ENCODE measurements at regions not wholly inside any gene's neighbourhood (a gene's known extent, or its start where the extent isn't known, plus 50 kb on each side); places are given as distances from the start of the nearest gene placed in this dataset.

DNA sequence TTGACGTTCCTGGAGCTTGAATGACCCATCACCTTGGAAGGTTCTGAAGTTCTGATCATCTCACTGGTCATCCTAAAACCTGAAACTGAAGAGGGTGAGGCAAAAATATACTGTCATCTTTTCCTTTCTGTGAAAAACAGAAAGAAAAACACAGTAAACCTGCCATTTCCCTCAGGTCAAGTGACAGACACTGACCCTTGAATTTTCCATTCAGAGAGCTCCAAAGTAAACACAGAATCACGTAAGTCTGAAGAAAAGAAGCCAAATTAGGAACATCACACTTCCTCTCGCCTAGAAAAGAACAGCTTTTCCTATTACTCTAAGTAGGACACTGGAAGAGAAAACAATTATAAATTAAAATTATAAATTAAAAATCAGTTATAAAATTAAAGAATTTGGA lies 78.7 kb upstream of the TGFBR2 start (continued):
- TF ChIP-seq, protein P1, sequence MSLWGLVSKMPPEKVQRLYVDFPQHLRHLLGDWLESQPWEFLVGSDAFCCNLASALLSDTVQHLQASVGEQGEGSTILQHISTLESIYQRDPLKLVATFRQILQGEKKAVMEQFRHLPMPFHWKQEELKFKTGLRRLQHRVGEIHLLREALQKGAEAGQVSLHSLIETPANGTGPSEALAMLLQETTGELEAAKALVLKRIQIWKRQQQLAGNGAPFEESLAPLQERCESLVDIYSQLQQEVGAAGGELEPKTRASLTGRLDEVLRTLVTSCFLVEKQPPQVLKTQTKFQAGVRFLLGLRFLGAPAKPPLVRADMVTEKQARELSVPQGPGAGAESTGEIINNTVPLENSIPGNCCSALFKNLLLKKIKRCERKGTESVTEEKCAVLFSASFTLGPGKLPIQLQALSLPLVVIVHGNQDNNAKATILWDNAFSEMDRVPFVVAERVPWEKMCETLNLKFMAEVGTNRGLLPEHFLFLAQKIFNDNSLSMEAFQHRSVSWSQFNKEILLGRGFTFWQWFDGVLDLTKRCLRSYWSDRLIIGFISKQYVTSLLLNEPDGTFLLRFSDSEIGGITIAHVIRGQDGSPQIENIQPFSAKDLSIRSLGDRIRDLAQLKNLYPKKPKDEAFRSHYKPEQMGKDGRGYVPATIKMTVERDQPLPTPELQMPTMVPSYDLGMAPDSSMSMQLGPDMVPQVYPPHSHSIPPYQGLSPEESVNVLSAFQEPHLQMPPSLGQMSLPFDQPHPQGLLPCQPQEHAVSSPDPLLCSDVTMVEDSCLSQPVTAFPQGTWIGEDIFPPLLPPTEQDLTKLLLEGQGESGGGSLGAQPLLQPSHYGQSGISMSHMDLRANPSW (CRISPR knock-in tag; conservative IDR thresholded peaks at IDR 0.05; ENCODE audit: low read depth): no peak
- TF ChIP-seq NR2C2 (CRISPR knock-in tag; IDR thresholded peaks at IDR 0.05) (no peak), ZNF423 (CRISPR knock-in tag; IDR thresholded peaks at IDR 0.05) (no peak), NFYB (CRISPR knock-in tag; conservative IDR thresholded peaks at IDR 0.05; ENCODE audit: low read depth) (no peak)
- TF ChIP-seq, protein P2, sequence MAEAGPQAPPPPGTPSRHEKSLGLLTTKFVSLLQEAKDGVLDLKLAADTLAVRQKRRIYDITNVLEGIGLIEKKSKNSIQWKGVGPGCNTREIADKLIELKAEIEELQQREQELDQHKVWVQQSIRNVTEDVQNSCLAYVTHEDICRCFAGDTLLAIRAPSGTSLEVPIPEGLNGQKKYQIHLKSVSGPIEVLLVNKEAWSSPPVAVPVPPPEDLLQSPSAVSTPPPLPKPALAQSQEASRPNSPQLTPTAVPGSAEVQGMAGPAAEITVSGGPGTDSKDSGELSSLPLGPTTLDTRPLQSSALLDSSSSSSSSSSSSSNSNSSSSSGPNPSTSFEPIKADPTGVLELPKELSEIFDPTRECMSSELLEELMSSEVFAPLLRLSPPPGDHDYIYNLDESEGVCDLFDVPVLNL (CRISPR knock-in tag; IDR thresholded peaks at IDR 0.05; ENCODE audit: borderline replicate concordance, low read depth): no peak

DNA sequence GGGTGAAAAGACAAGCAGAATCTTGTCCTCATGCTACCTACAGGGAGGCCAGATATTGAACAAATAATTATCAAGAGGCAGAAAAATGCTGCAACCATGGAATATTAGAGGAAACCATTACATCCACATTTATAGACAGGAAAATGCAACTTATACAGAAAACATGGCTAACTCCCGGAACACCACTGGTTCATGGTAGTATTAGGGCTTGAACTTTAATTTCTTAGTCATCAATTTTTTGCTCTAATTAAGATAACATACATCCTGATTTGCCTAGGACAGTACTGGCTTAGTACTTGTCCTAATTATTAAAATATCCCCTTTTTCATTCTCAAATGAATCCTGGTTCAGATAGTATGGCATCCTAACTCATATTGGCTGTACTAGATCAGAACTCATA lies 76.3 kb upstream of the TGFBR2 start:
- ATAC-seq (no peak), DNase-seq (ENCODE audit: low spot score) (no peak)
- H3K36me3 Mint-ChIP-seq: no peaks in the 10 kb centered on the region
- ChIA-PET POLR2A (no interaction called here), CTCF (no interaction called here)
- peaks cover 3% of the 10 kb centered on the region for H3K4me1 Mint-ChIP-seq
- no peaks in the 10 kb centered on the region for H3K27me3 Mint-ChIP-seq (ENCODE audit: low read depth)
- no peak overlapping the region for H3K27ac Mint-ChIP-seq
- H3K4me3 Mint-ChIP-seq: no peak overlapping the region
- TF ChIP-seq, protein P3, sequence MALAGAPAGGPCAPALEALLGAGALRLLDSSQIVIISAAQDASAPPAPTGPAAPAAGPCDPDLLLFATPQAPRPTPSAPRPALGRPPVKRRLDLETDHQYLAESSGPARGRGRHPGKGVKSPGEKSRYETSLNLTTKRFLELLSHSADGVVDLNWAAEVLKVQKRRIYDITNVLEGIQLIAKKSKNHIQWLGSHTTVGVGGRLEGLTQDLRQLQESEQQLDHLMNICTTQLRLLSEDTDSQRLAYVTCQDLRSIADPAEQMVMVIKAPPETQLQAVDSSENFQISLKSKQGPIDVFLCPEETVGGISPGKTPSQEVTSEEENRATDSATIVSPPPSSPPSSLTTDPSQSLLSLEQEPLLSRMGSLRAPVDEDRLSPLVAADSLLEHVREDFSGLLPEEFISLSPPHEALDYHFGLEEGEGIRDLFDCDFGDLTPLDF (CRISPR knock-in tag; IDR thresholded peaks at IDR 0.05): no peak
- TF ChIP-seq, protein P4, sequence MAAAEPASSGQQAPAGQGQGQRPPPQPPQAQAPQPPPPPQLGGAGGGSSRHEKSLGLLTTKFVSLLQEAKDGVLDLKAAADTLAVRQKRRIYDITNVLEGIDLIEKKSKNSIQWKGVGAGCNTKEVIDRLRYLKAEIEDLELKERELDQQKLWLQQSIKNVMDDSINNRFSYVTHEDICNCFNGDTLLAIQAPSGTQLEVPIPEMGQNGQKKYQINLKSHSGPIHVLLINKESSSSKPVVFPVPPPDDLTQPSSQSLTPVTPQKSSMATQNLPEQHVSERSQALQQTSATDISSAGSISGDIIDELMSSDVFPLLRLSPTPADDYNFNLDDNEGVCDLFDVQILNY (CRISPR knock-in tag; IDR thresholded peaks at IDR 0.05): no peak
- TF ChIP-seq SMAD4 (CRISPR knock-in tag; IDR thresholded peaks at IDR 0.05) (no peak), CBFB (CRISPR knock-in tag; IDR thresholded peaks at IDR 0.05; ENCODE audit: low read depth) (no peak), FOXK1 (CRISPR knock-in tag; IDR thresholded peaks at IDR 0.05) (no peak), ZNF396 (CRISPR knock-in tag; IDR thresholded peaks at IDR 0.05; ENCODE audit: borderline replicate concordance) (no peak), EMX1 (CRISPR knock-in tag; IDR thresholded peaks at IDR 0.05) (no peak), MXD4 (CRISPR knock-in tag; IDR thresholded peaks at IDR 0.05; ENCODE audit: borderline replicate concordance) (no peak), JUN (CRISPR knock-in tag; IDR thresholded peaks at IDR 0.05) (no peak), GABPB1 (CRISPR knock-in tag; IDR thresholded peaks at IDR 0.05) (no peak), SMAD3 (CRISPR knock-in tag; IDR thresholded peaks at IDR 0.05; ENCODE audit: borderline replicate concordance) (no peak)
- TF ChIP-seq, protein P5, sequence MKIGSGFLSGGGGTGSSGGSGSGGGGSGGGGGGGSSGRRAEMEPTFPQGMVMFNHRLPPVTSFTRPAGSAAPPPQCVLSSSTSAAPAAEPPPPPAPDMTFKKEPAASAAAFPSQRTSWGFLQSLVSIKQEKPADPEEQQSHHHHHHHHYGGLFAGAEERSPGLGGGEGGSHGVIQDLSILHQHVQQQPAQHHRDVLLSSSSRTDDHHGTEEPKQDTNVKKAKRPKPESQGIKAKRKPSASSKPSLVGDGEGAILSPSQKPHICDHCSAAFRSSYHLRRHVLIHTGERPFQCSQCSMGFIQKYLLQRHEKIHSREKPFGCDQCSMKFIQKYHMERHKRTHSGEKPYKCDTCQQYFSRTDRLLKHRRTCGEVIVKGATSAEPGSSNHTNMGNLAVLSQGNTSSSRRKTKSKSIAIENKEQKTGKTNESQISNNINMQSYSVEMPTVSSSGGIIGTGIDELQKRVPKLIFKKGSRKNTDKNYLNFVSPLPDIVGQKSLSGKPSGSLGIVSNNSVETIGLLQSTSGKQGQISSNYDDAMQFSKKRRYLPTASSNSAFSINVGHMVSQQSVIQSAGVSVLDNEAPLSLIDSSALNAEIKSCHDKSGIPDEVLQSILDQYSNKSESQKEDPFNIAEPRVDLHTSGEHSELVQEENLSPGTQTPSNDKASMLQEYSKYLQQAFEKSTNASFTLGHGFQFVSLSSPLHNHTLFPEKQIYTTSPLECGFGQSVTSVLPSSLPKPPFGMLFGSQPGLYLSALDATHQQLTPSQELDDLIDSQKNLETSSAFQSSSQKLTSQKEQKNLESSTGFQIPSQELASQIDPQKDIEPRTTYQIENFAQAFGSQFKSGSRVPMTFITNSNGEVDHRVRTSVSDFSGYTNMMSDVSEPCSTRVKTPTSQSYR (CRISPR knock-in tag; IDR thresholded peaks at IDR 0.05): no peak
- TF ChIP-seq, protein P1 (CRISPR knock-in tag; conservative IDR thresholded peaks at IDR 0.05; ENCODE audit: low read depth): no peak
- TF ChIP-seq, protein P2 (CRISPR knock-in tag; IDR thresholded peaks at IDR 0.05; ENCODE audit: borderline replicate concordance, low read depth): no peak
- peaks cover 15% of the 10 kb centered on the region for H3K9me3 Mint-ChIP-seq
